Bronchial epithelial cell (primary cell): ENCODE measurements at regions not wholly inside any gene's neighbourhood (a gene's known extent, or its start where the extent isn't known, plus 50 kb on each side); places are given as distances from the start of the nearest gene placed in this dataset.

Experiments
- DNase-seq: peaks from one replicate; pipeline ENCODE4 v3.0.0-alpha.2; 2010; ENCODE audit warnings: low read depth
- FAIRE-seq: peaks from 2 replicates; lab custom pipeline; 2011; peaks lifted over from hg19 to GRCh38; lab: Jason Lieb, UNC
- H3K27me3 ChIP-seq: 2 replicates; pipeline ENCODE4 v1.5.1; 2011; ENCODE audit warnings: low read length; ENCODE audit not compliant: control insufficient read depth, insufficient read depth
- H3K36me3 ChIP-seq: 2 replicates; pipeline ENCODE4 v1.5.1; 2011; ENCODE audit warnings: low read length; ENCODE audit not compliant: control insufficient read depth, insufficient read depth
- H3K4me3 ChIP-seq: 2 replicates; pipeline ENCODE4 v1.5.1; 2011; ENCODE audit warnings: mild to moderate bottlenecking, low read depth, low read length, control low read depth
- TF ChIP-seq, protein P1 (sequence below): IDR thresholded peaks from 2 replicates; pipeline ENCODE4 v1.5.1; 2011; ENCODE audit warnings: mild to moderate bottlenecking, moderate library complexity, low read length, control low read depth, inconsistent platforms; ENCODE audit not compliant: insufficient read depth, severe bottlenecking

- H3K27me3 ChIP-seq: no peaks in the 10 kb centered on the region
- TF ChIP-seq, protein P1, sequence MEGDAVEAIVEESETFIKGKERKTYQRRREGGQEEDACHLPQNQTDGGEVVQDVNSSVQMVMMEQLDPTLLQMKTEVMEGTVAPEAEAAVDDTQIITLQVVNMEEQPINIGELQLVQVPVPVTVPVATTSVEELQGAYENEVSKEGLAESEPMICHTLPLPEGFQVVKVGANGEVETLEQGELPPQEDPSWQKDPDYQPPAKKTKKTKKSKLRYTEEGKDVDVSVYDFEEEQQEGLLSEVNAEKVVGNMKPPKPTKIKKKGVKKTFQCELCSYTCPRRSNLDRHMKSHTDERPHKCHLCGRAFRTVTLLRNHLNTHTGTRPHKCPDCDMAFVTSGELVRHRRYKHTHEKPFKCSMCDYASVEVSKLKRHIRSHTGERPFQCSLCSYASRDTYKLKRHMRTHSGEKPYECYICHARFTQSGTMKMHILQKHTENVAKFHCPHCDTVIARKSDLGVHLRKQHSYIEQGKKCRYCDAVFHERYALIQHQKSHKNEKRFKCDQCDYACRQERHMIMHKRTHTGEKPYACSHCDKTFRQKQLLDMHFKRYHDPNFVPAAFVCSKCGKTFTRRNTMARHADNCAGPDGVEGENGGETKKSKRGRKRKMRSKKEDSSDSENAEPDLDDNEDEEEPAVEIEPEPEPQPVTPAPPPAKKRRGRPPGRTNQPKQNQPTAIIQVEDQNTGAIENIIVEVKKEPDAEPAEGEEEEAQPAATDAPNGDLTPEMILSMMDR: no peak
- DNase-seq (no peak), FAIRE-seq (no peak)
- no peaks in the 10 kb centered on the region for H3K36me3 ChIP-seq
- H3K4me3 ChIP-seq: no peak overlapping the region
Observed at GRCh38 chr10:58963723-58964124, 212.7 kb upstream of the PHYHIPL start.

DNA sequence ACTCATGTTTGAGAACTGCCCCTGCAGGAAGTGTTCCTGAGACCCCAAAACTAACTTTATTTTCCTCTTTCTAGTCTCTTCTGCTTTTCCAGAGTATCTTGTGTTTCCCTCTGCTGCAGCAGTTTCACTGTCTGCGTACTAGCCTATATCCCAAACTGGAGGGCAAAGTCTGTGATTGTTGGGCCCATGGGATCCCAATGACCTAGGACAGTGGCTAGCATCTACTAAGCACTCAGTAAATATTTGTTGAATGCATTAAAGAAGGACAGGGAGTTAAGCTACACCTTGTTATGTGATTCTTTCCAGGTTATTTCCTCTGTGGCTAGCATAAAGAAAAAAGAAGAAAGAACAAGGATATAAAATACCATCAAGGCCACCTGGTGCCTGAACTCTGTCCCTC is 210.6 kb upstream of the PHYHIPL start:
- FAIRE-seq (no peak), DNase-seq (no peak)
- Histone ChIP-seq H3K27me3 (no peaks in the 10 kb centered on the region), H3K4me3 (no peak overlapping the region), H3K36me3 (no peaks in the 10 kb centered on the region)
- TF ChIP-seq, protein P1: no peak

DNA sequence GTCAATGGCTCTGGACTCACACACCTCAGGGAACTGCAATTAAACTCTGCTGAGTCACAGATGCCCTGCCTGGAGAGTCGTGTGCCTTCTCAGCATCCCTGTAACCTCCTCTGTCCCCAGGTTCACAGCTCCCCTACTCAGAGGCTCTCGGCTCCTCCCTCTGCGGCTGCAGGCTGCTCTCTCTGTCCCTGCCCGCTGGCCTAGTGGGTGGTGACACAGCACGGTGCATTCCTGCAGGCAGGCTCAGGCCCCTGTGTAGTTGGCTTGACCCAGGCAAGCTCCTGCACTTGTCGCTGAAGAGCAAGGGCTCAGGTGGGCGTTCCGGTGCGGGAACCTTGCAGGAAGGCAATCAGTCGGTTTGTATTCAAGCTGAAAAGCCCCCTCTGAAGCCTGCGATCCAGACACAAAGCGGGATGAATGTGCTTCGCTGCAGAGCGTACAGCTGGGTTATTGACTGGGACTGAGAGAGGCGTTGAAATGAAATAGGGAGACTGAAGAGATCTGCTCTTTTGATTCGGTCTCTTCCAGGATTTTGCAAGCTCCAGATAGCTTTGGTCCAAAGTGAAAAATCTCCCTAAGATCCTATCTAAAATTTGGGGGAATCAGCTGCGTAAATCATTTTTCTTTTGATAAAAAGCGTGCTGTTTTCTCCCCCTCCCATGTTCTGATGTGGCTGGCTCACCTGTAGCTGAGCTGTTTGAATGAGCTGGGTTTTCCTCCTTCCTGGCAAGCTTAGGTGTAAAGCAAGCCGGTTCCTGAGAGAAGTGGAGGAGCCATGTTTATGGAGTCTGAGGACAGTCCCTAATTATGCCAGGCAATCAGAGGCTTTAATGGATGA is 208.7 kb upstream of the PHYHIPL start:
- Histone ChIP-seq H3K36me3 (no peaks in the 10 kb centered on the region), H3K27me3 (no peaks in the 10 kb centered on the region), H3K4me3 (no peak overlapping the region)
- peak; percentile 18 for DNase-seq
- no peak for FAIRE-seq
- TF ChIP-seq, protein P1: no peak

DNA sequence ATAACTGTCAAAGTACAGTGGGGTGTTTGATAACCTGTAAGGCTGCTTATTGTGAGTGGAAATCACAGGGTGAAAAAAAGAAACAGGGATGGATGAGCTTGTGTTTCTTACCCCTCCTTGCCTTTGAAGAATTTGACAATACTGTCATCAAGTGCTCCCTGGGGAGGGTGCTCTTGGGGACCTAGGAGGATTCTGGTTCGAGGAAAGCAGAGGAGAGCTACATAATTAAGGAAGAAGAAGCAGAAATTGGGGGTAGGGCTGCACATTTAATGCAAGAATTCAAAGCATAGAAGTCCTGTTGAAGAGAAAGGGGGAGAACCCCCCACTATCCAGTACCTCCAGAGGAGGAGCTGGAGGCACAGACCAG is 208.1 kb upstream of the PHYHIPL start:
- TF ChIP-seq, protein P1: no peak
- Histone ChIP-seq H3K27me3 (no peaks in the 10 kb centered on the region), H3K4me3 (no peak overlapping the region), H3K36me3 (no peaks in the 10 kb centered on the region)
- no peak for FAIRE-seq
- no peak for DNase-seq

DNA sequence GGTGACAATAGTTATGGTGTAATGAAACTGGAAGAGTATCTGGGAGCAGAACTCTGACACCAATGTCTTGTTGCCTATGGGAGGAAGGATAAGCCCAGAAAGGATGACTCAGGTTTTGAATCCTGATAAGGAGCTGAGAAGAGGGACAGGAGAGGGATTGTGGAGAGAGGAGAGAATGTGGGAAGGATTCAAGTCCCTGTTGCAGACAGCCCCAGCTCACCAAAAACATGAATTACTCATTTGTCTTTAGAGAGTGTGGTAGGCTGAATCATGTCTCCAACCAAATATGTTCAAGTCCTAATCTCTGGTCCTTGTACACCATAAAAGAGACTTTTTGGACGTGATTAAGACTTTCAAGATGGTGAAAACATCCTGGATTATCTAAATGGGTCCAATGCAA is 206.9 kb upstream of the PHYHIPL start:
- peak; percentile 77 for FAIRE-seq
- TF ChIP-seq, protein P1: no peak
- DNase-seq: no peak

More for the DNA sequence above, 206.9 kb upstream of the PHYHIPL start:
- H3K27me3 ChIP-seq: no peaks in the 10 kb centered on the region
- H3K36me3 ChIP-seq: no peaks in the 10 kb centered on the region
- no peak overlapping the region for H3K4me3 ChIP-seq
